Lung (tissue), 11 donors: ENCODE measurements at regions not wholly inside any gene's neighbourhood (a gene's known extent, or its start where the extent isn't known, plus 50 kb on each side); places are given as distances from the start of the nearest gene placed in this dataset.

Experiments
- ATAC-seq: fragments of 200-7000 bp; cut with Tn5 transposase; one replicate; pipeline ENCODE4 v1.9.1; 2020; ENCODE audit warnings: moderate number of reproducible peaks; ENCODE audit not compliant: insufficient read depth, low FRiP score
- DNase-seq, 3 donors: peaks; one replicate each; pipeline ENCODE4 v3.0.0-alpha.2; 2013 to 2017
- H3K27ac ChIP-seq, 2 donors: one replicate each; pipeline ENCODE4 v1.5.1; 2013; ENCODE audit warnings: mild to moderate bottlenecking in 2 of 2, moderate library complexity in 2 of 2, control low read depth in 1 of 2, inconsistent platforms in 1 of 2, low read depth in 1 of 2, low read length in 1 of 2
- H3K27me3 ChIP-seq, 3 donors: one replicate each; pipeline ENCODE4 v1.5.1; 2013; ENCODE audit warnings: low read length in 2 of 3; ENCODE audit not compliant: control insufficient read depth in 3 of 3, insufficient read depth in 3 of 3
- H3K36me3 ChIP-seq, 4 donors: one replicate each; pipeline ENCODE4 v1.5.1; 2013; ENCODE audit warnings: low read length in 4 of 4, mild to moderate bottlenecking in 1 of 4, moderate library complexity in 1 of 4; ENCODE audit not compliant: control insufficient read depth in 4 of 4, insufficient read depth in 4 of 4
- H3K4me1 ChIP-seq, 5 donors: one replicate each; pipeline ENCODE4 v1.5.1; 2013; ENCODE audit warnings: low read length in 5 of 5, mild to moderate bottlenecking in 2 of 5, moderate library complexity in 1 of 5; ENCODE audit not compliant: control insufficient read depth in 5 of 5, insufficient read depth in 5 of 5
- H3K4me3 ChIP-seq: one replicate; pipeline ENCODE4 v1.5.1; 2013; ENCODE audit warnings: mild to moderate bottlenecking, control low read depth, moderate library complexity
- H3K9ac ChIP-seq, 2 donors: one replicate each; pipeline ENCODE4 v1.5.1; 2013; ENCODE audit warnings: low read length in 2 of 2, control low read depth in 1 of 2; ENCODE audit not compliant: insufficient read depth in 1 of 2
- H3K9me3 ChIP-seq, 4 donors: one replicate each; pipeline ENCODE4 v1.5.1; 2013; ENCODE audit warnings: low read length in 3 of 4, mild to moderate bottlenecking in 1 of 4, moderate library complexity in 1 of 4; ENCODE audit not compliant: control insufficient read depth in 4 of 4, insufficient read depth in 3 of 4
- WGBS, 2 donors: extraction: QIAGEN DNeasy Blood & Tissue Kit; methylation state at CpG; one replicate each; pipeline ENCODE4 v1.1.7; 2013; 5-methylcytosine and 5-hydroxymethylcytosine counted together
- TF ChIP-seq, protein P1 (sequence below): IDR thresholded peaks from 2 replicates; pipeline ENCODE4 v1.5.1; 2012; ENCODE audit warnings: mild to moderate bottlenecking; ENCODE audit errors: control extremely low read depth, extremely low read depth
- donor health status: control.
- donor health status: control.
- donor health status: Bipolar disorder and iron deficiency.
- donor health status: healthy.
- donor health status: DM: yes; HTN: yes; CAD: no.

DNA sequence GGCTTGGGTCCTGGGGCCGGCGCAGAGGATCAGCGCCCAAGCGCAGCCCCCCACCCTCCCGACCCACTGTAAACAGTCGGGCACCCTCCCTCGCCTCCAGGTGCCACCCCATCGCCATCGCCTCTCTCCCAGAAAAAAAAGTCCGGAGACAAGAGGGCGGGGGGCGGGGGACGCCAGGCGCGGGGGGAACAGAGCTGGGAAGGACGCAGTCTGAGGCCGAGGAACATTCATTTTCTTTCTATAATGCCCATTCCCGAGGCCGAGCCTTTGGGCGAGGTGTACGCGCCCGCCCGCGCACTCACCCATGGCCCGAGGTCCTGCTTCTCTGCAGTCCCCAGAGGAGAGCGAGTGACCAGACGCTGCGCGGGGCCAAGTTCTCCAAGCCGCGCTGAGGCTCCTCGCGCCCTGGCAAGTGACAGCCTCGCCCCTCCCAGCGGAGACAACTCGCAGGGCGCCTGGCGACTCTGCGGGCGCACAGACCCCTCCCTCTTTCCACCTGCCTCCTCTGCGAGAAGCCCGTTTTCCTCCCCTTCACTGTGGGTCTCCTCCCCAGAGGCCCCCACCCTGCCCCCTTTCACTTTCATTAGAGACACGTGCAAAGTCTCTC, 63.5 kb upstream of the WDR17 start:
- H3K27me3 ChIP-seq, result peaks cover 0 to 11% (median 9%) of the 10 kb centered on the region in 3 donors
- no peaks in the 10 kb centered on the region for H3K36me3 ChIP-seq
- ATAC-seq, result peak; percentile 53
- 0% methylated on average over 42 to 44 of the region's 44 CpGs for WGBS, 2 donors
- peak overlapping the region in 1 of 2 donors; percentile 30 for H3K27ac ChIP-seq
- H3K4me1 ChIP-seq, result peaks cover 0 to 6% (median 0%) of the 10 kb centered on the region in 5 donors
- TF ChIP-seq, protein P1, sequence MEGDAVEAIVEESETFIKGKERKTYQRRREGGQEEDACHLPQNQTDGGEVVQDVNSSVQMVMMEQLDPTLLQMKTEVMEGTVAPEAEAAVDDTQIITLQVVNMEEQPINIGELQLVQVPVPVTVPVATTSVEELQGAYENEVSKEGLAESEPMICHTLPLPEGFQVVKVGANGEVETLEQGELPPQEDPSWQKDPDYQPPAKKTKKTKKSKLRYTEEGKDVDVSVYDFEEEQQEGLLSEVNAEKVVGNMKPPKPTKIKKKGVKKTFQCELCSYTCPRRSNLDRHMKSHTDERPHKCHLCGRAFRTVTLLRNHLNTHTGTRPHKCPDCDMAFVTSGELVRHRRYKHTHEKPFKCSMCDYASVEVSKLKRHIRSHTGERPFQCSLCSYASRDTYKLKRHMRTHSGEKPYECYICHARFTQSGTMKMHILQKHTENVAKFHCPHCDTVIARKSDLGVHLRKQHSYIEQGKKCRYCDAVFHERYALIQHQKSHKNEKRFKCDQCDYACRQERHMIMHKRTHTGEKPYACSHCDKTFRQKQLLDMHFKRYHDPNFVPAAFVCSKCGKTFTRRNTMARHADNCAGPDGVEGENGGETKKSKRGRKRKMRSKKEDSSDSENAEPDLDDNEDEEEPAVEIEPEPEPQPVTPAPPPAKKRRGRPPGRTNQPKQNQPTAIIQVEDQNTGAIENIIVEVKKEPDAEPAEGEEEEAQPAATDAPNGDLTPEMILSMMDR, result no peak
- peak overlapping the region; percentile 50 for H3K4me3 ChIP-seq
- no peak overlapping the region for H3K9ac ChIP-seq
- H3K9me3 ChIP-seq, result peaks cover 0 to 2% (median 0%) of the 10 kb centered on the region in 4 donors
- DNase-seq, result peak; percentile 31 to 40 (median 37)

DNA sequence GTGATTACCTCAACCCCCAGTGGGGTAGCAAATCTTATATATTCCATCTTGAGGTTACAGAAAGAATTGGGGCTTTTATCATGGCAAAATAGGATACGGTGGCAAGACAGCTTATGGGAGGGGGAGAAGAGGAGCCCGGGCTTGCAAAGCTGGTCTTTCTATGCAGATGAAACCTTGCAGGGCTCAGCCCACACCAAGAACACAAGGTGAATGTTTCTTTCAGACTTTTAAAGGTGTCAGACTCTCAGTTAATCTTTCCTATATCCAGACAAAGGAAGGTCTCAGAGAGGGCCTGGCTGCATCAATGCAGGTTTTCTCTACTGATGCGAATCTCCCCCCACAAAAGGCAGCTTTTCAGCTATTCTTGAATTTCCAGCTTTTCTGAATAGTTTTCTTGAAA, 59.9 kb upstream of the WDR17 start:
- Histone ChIP-seq H3K27ac (no peak overlapping the region), H3K9ac (no peak overlapping the region), H3K9me3 (no peaks in the 10 kb centered on the region), H3K4me1 (peaks cover 0 to 6% (median 0%) of the 10 kb centered on the region in 5 donors), H3K27me3 (peaks cover 0 to 11% (median 9%) of the 10 kb centered on the region in 3 donors), H3K4me3 (no peak overlapping the region), H3K36me3 (no peaks in the 10 kb centered on the region)
- DNase-seq (no peak), ATAC-seq (no peak)
- WGBS, 2 donors, result 82 to 88% methylated on average over 3 of the region's 3 CpGs
- TF ChIP-seq, protein P1, result no peak

DNA sequence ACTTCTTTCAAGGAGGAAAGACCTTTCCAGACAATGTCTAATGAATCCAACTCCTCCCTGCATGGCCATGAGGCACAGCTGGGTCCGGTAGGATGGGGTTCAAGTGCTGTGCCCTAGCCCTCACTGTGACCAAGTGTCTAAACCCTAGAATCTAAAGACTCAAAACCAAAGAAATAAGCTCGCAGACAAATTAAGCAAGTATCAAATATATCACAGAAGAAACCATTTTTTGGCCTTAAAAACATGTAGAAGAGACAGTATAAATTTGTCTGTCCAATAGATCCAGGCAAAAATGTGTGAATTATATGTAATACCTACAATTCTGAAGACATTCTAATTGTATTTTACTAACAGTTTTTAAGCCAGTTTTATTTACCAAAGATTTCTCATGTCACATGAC, 56.4 kb upstream of the WDR17 start:
- no peaks in the 10 kb centered on the region for H3K36me3 ChIP-seq
- H3K27ac ChIP-seq, result no peak overlapping the region
- no peaks in the 10 kb centered on the region for H3K4me1 ChIP-seq
- DNase-seq (no peak), ATAC-seq (no peak)
- TF ChIP-seq, protein P1, result no peak
- H3K4me3 ChIP-seq, result no peak overlapping the region
- H3K9me3 ChIP-seq, result peaks cover 0 to 2% (median 0%) of the 10 kb centered on the region in 4 donors
- H3K9ac ChIP-seq, result no peak overlapping the region
- WGBS, 2 donors, result 90 to 96% methylated on average over 2 of the region's 2 CpGs
- H3K27me3 ChIP-seq, result no peaks in the 10 kb centered on the region

DNA sequence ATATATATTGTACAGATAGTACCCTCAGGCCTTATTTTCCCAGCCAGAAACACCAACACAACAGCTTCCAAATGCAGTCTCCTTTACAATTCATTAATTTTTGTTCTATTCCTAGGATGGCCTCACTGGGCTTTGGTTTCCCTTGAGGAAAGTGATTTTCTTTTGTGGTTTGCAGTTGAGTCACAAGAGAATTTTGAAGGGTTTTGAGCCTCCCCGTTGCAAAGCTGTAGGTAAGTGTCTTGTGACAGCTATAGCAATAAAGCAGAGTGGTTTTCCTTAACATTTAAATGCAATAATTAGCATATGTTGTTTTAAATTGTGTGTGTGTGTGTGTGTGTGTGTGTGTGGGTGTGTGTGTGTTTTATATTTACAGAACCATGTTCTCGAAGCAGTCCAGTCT, 54.1 kb upstream of the WDR17 start:
- Histone ChIP-seq H3K9me3 (peaks cover 0 to 2% (median 0%) of the 10 kb centered on the region in 4 donors), H3K36me3 (no peaks in the 10 kb centered on the region), H3K4me1 (peaks cover 0 to 5% (median 0%) of the 10 kb centered on the region in 5 donors), H3K9ac (no peak overlapping the region), H3K27ac (no peak overlapping the region), H3K27me3 (no peaks in the 10 kb centered on the region), H3K4me3 (no peak overlapping the region)
- DNase-seq (no peak), ATAC-seq (no peak)
- TF ChIP-seq, protein P1, result no peak
- 51 to 66% methylated on average over 2 of the region's 2 CpGs for WGBS, 2 donors
